ENCODE measurements at regions not wholly inside any gene's neighbourhood (a gene's known extent, or its start where the extent isn't known, plus 50 kb on each side); places are given as distances from the start of the nearest gene placed in this dataset.

DNA sequence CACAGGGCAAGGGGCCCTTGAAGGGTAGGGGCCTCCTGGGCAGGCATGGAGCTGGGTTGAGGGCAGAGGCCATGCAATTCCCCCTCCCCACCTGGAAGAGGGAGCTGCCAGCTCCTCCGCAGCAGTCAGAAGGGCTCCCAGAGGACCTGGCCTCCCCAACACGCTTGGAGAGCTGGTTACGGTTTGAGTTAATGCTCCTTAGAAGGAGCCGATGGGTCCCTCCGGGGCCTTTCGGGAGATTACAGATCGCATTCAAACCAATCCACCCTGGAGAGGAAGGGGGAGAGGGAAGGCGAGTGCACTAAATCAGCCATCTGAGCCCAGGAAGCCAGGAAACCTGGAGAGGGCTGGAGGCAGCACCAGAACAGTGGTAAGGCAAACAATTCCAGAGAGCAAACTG, 106.3 kb upstream of the CSF3R start:
- TF ChIP-seq, protein P1, sequence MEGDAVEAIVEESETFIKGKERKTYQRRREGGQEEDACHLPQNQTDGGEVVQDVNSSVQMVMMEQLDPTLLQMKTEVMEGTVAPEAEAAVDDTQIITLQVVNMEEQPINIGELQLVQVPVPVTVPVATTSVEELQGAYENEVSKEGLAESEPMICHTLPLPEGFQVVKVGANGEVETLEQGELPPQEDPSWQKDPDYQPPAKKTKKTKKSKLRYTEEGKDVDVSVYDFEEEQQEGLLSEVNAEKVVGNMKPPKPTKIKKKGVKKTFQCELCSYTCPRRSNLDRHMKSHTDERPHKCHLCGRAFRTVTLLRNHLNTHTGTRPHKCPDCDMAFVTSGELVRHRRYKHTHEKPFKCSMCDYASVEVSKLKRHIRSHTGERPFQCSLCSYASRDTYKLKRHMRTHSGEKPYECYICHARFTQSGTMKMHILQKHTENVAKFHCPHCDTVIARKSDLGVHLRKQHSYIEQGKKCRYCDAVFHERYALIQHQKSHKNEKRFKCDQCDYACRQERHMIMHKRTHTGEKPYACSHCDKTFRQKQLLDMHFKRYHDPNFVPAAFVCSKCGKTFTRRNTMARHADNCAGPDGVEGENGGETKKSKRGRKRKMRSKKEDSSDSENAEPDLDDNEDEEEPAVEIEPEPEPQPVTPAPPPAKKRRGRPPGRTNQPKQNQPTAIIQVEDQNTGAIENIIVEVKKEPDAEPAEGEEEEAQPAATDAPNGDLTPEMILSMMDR (conservative IDR thresholded peaks at IDR 0.05): no peak
- TF ChIP-seq ZFX (IDR thresholded peaks at IDR 0.05): no peak
- no peak overlapping the region for H3K27ac ChIP-seq

- H3K27ac ChIP-seq: no peak overlapping the region
- TF ChIP-seq, protein P1 (conservative IDR thresholded peaks at IDR 0.05): no peak
- no peak for TF ChIP-seq ZFX (IDR thresholded peaks at IDR 0.05)
Observed at GRCh38 chr1:36585569-36586548, 103.1 kb upstream of the CSF3R start.

DNA sequence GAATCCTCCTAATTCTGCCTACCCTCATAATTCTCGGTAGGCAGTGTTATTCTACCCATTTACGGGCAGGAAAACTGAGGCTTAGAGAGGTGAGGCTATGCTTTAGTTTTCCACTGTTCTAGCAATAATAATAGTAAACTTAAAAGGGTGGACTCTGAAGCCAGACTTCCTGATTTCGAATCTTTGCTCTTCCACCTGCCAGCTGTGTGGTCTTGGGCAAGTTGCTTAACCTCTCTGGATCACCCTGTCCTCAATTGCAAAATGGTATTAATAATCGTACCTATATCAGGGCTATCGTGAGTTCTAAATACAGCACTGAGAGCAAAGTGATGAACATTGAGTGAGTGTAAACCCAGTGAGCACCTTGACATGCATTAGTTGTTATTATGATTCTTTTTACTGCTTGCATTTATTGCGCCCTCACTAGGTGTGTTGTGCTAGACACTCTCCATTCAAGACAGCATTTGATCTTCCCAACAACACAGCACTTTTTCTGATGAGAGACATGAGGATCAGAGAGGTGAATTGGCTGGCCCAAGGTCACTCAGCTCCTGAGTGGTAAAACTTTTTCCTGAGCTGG, 102.3 kb upstream of the CSF3R start:
- no peak overlapping the region for H3K27ac ChIP-seq
- TF ChIP-seq ZFX (IDR thresholded peaks at IDR 0.05): no peak
- TF ChIP-seq, protein P1 (conservative IDR thresholded peaks at IDR 0.05): no peak

- H3K27ac ChIP-seq: no peak overlapping the region
- no peak for TF ChIP-seq ZFX (IDR thresholded peaks at IDR 0.05)
- TF ChIP-seq, protein P1 (conservative IDR thresholded peaks at IDR 0.05): no peak
Observed at GRCh38 chr1:36583980-36584782, 101.5 kb upstream of the CSF3R start.

DNA sequence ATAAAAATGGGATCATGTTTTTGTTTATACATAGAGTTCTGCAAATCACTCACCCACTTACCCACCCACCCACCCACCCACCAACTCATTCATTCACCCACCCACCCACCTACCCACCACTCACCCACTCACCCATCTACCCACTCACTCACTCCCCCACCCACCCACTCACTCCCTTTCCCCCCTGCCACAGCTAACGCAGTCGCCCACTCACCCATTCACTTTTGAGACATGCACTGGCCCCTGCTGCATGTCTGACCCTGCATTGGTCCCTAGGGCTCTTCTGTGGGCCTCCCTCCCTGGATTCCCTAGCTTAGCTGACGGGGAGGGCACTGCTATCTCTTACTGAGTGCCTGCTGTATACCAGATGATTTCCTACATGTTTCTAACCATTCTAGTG, 100.4 kb upstream of the CSF3R start:
- TF ChIP-seq ZFX (IDR thresholded peaks at IDR 0.05): no peak
- TF ChIP-seq, protein P1 (conservative IDR thresholded peaks at IDR 0.05): no peak
- H3K27ac ChIP-seq: no peak overlapping the region

- H3K27ac ChIP-seq: no peak overlapping the region
- no peak for TF ChIP-seq ZFX (IDR thresholded peaks at IDR 0.05)
- TF ChIP-seq, protein P1 (conservative IDR thresholded peaks at IDR 0.05): no peak
Observed at GRCh38 chr1:36582066-36582755, 99.5 kb upstream of the CSF3R start.

All from C4-2B (cell line).